DOHH2 (cell line): ENCODE measurements at regions not wholly inside any gene's neighbourhood (a gene's known extent, or its start where the extent isn't known, plus 50 kb on each side); places are given as distances from the start of the nearest gene placed in this dataset.
"Not testable (repeated sequence)": the region's sequence is repeated elsewhere in the genome, so short reads cannot be mapped to it uniquely, and the experiment has no call there.

ENCODE experiments used
- H3F3A ChIP-seq: fragments of 200-600 bp; sonication (generic), shearing (Covaris generic); 2 replicates; pipeline ENCODE4 v1.6.0; 2016; ENCODE audit warnings: antibody characterized with exemption, mild to moderate bottlenecking; ENCODE audit not compliant: control insufficient read depth, insufficient read depth
- H3K27ac ChIP-seq: fragments of 200-600 bp; sonication (generic); 2 replicates; pipeline ENCODE4 v1.5.1; 2014; ENCODE audit warnings: low read depth, mild to moderate bottlenecking, low read length, moderate library complexity
- H3K27me3 ChIP-seq: fragments of 200-600 bp; sonication (generic); 2 replicates; pipeline ENCODE4 v1.6.1; 2014; ENCODE audit warnings: mild to moderate bottlenecking, low read length, mixed read lengths; ENCODE audit not compliant: control insufficient read depth
- H3K36me3 ChIP-seq: fragments of 200-600 bp; sonication (generic); 2 replicates; pipeline ENCODE4 v1.6.1; 2014; ENCODE audit warnings: mild to moderate bottlenecking, low read length, moderate library complexity, mixed read lengths; ENCODE audit not compliant: control insufficient read depth
- H3K4me1 ChIP-seq: fragments of 200-600 bp; sonication (generic); 2 replicates; pipeline ENCODE4 v1.6.1; 2014; ENCODE audit warnings: mild to moderate bottlenecking, low read length, mixed read lengths; ENCODE audit not compliant: control insufficient read depth
- H3K4me2 ChIP-seq: fragments of 200-600 bp; sonication (generic); 2 replicates; pipeline ENCODE4 v1.6.0; 2014; ENCODE audit warnings: mild to moderate bottlenecking, low read length, moderate library complexity
- H3K4me3 ChIP-seq: fragments of 200-600 bp; sonication (generic); 2 replicates; pipeline ENCODE4 v1.5.1; 2014; ENCODE audit warnings: mild to moderate bottlenecking, low read length, mixed read lengths
- H3K79me2 ChIP-seq: fragments of 200-600 bp; sonication (generic); 2 replicates; pipeline ENCODE4 v1.6.1; 2014; ENCODE audit warnings: mild to moderate bottlenecking, low read length, mixed read lengths; ENCODE audit not compliant: control insufficient read depth
- H3K9me2 ChIP-seq: fragments of 200-600 bp; sonication (generic); replicated peaks from 2 replicates; pipeline ENCODE4 v1.6.1; 2014; ENCODE audit warnings: mild to moderate bottlenecking, low read length, mixed read lengths; ENCODE audit not compliant: control insufficient read depth
- H3K9me3 ChIP-seq: fragments of 200-600 bp; sonication (generic); 2 replicates; pipeline ENCODE4 v1.6.1; 2014; ENCODE audit warnings: antibody characterized with exemption, low read length, mixed read lengths; ENCODE audit not compliant: control insufficient read depth, insufficient read depth
- H4K20me1 ChIP-seq: fragments of 200-600 bp; sonication (generic); 2 replicates; pipeline ENCODE4 v1.6.0; 2014; ENCODE audit warnings: low read depth, mild to moderate bottlenecking, antibody characterized with exemption, low read length, moderate library complexity; ENCODE audit not compliant: control insufficient read depth, insufficient read depth
- CTCF ChIP-seq: fragments of 200-600 bp; sonication (generic); IDR thresholded peaks from one replicate; pipeline ENCODE4 v1.5.1; 2014; ENCODE audit warnings: antibody characterized with exemption, mild to moderate bottlenecking, low read depth, low read length; ENCODE audit not compliant: poor library complexity, severe bottlenecking
- EZH2phosphoT487 ChIP-seq: fragments of 200-600 bp; sonication (generic); IDR thresholded peaks from 2 replicates; pipeline ENCODE4 v1.6.1; 2017; ENCODE audit warnings: borderline replicate concordance, mild to moderate bottlenecking, antibody characterized with exemption, low read length, moderate library complexity, mixed read lengths

- no peak overlapping the region for H3K4me3 ChIP-seq
- no peak overlapping the region for H3K4me2 ChIP-seq
- H3K9me3 ChIP-seq, result no peaks in the 10 kb centered on the region
- H3K79me2 ChIP-seq, result no peaks in the 10 kb centered on the region
- no peaks in the 10 kb centered on the region for H4K20me1 ChIP-seq
- H3K36me3 ChIP-seq, result no peaks in the 10 kb centered on the region
- H3F3A ChIP-seq, result no peaks in the 10 kb centered on the region
- no peaks in the 10 kb centered on the region for H3K9me2 ChIP-seq
- H3K27me3 ChIP-seq, result no peaks in the 10 kb centered on the region
- TF ChIP-seq CTCF, result no peak
- no peak for TF ChIP-seq EZH2phosphoT487
- no peaks in the 10 kb centered on the region for H3K4me1 ChIP-seq
- no peak overlapping the region for H3K27ac ChIP-seq
Observed at GRCh38 chr9:109652971-109653370, 127.0 kb upstream of the PALM2AKAP2 start.

GRCh38 chr9:109653470-109653869 is 126.5 kb upstream of the PALM2AKAP2 start:
- Histone ChIP-seq H3K4me3 (no peak overlapping the region), H3K4me1 (no peaks in the 10 kb centered on the region), H3K27me3 (no peaks in the 10 kb centered on the region), H4K20me1 (no peaks in the 10 kb centered on the region), H3K27ac (no peak overlapping the region), H3F3A (no peaks in the 10 kb centered on the region), H3K9me3 (no peaks in the 10 kb centered on the region), H3K79me2 (no peaks in the 10 kb centered on the region), H3K9me2 (no peaks in the 10 kb centered on the region), H3K4me2 (no peak overlapping the region), H3K36me3 (no peaks in the 10 kb centered on the region)
- no peak for TF ChIP-seq CTCF

GRCh38 chr9:109663978-109664377 is 116.0 kb upstream of the PALM2AKAP2 start:
- H4K20me1 ChIP-seq, H3K36me3 ChIP-seq, H3K4me3 ChIP-seq, H3K4me2 ChIP-seq, H3K4me1 ChIP-seq, H3K9me3 ChIP-seq, H3F3A ChIP-seq, H3K27ac ChIP-seq, H3K79me2 ChIP-seq, H3K9me2 ChIP-seq, H3K27me3 ChIP-seq: not testable (repeated sequence)

GRCh38 chr9:109665736-109666135 is 114.3 kb upstream of the PALM2AKAP2 start:
- H3K4me3 ChIP-seq, H3F3A ChIP-seq: not testable (repeated sequence)

More at GRCh38 chr9:109665736-109666135, 114.3 kb upstream of the PALM2AKAP2 start:
- H3K36me3 ChIP-seq, H3K9me2 ChIP-seq, H3K27ac ChIP-seq, H3K9me3 ChIP-seq, H3K79me2 ChIP-seq, H3K4me2 ChIP-seq, H3K4me1 ChIP-seq, H3K27me3 ChIP-seq, H4K20me1 ChIP-seq: not testable (repeated sequence)
